GM12864 (cell line): ENCODE measurements at regions not wholly inside any gene's neighbourhood (a gene's known extent, or its start where the extent isn't known, plus 50 kb on each side); places are given as distances from the start of the nearest gene placed in this dataset.
A peak's percentile ranks its signal among the peaks of the same experiment; 100 is the strongest.

ENCODE experiments used
- DNase-seq: peaks from one replicate; pipeline ENCODE4 v3.0.0-alpha.2; 2011; ENCODE audit warnings: low read depth
- H3K4me3 ChIP-seq: 2 replicates; pipeline ENCODE4 v1.5.1; 2011; ENCODE audit warnings: mild to moderate bottlenecking, low read depth, low read length, control low read depth
- TF ChIP-seq, protein P1 (sequence below): IDR thresholded peaks from 2 replicates; pipeline ENCODE4 v1.5.1; 2011; ENCODE audit warnings: low read depth, mild to moderate bottlenecking, moderate library complexity, low read length, control low read depth, inconsistent platforms; ENCODE audit errors: missing control alignments

DNA sequence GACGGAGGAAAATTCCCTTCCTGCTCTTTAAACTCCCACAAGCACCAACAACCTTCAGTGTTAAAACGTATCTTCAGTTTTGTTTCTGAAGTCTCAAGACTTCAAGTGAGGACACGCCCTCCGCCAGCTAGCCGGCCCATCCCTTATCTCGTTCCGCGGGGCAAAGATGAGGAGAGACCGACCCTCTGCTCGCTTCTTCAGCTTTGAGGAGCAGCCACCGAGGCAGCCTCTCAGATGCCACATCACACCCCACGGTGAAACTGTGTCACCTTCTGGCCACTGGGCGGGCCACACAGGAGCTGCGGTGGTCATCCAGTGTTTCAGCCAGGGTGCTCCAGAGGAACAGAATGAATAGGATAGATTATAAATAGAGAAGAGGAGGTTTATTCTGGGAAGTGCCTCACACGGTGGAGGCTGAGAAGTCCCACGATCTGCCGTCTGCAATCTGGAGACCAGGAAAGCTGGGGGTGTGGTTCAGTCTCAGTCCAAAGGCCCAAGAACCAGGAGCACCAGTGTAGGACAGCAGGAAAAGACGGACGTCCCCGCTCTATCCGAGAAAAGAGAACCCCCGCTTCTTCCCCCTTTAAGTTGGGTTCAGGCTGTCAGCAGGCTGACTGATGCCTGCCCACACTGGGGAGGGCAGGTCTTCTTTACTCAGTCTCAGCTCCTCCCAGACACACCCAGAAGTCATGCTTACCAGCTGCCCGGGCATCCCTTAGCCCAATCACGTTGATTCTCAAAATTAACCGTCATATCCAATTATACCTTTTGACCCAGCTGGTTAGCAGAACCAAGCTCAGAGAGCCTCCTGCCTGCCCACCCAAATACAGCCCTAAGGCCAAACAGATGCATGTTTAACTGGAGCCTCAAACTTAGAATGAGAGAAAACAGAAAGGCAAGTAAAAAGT, 399.7 kb upstream of the ID2 start:
- DNase-seq: no peak
- TF ChIP-seq, protein P1, sequence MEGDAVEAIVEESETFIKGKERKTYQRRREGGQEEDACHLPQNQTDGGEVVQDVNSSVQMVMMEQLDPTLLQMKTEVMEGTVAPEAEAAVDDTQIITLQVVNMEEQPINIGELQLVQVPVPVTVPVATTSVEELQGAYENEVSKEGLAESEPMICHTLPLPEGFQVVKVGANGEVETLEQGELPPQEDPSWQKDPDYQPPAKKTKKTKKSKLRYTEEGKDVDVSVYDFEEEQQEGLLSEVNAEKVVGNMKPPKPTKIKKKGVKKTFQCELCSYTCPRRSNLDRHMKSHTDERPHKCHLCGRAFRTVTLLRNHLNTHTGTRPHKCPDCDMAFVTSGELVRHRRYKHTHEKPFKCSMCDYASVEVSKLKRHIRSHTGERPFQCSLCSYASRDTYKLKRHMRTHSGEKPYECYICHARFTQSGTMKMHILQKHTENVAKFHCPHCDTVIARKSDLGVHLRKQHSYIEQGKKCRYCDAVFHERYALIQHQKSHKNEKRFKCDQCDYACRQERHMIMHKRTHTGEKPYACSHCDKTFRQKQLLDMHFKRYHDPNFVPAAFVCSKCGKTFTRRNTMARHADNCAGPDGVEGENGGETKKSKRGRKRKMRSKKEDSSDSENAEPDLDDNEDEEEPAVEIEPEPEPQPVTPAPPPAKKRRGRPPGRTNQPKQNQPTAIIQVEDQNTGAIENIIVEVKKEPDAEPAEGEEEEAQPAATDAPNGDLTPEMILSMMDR: no peak
- H3K4me3 ChIP-seq: no peak overlapping the region

- no peak for DNase-seq
- TF ChIP-seq, protein P1: no peak
- no peak overlapping the region for H3K4me3 ChIP-seq
Observed at GRCh38 chr2:8282858-8283252, 399.0 kb upstream of the ID2 start.

- TF ChIP-seq, protein P1: peak; percentile 38
- DNase-seq: no peak
- no peak overlapping the region for H3K4me3 ChIP-seq
Observed at GRCh38 chr2:8285081-8285480, 396.8 kb upstream of the ID2 start.

GRCh38 chr2:8285898-8286297, 396.0 kb upstream of the ID2 start:
- TF ChIP-seq, protein P1: no peak
- H3K4me3 ChIP-seq: no peak overlapping the region
- DNase-seq: no peak

GRCh38 chr2:8288206-8288605, 393.6 kb upstream of the ID2 start:
- no peak overlapping the region for H3K4me3 ChIP-seq
- no peak for DNase-seq
- TF ChIP-seq, protein P1: no peak

GRCh38 chr2:8289111-8289510, 392.7 kb upstream of the ID2 start:
- H3K4me3 ChIP-seq: no peak overlapping the region
- DNase-seq: no peak
- TF ChIP-seq, protein P1: no peak
